Heart left ventricle (tissue), 16 donors: ENCODE measurements at regions not wholly inside any gene's neighbourhood (a gene's known extent, or its start where the extent isn't known, plus 50 kb on each side); places are given as distances from the start of the nearest gene placed in this dataset.

Experiments
- ATAC-seq, 4 donors: fragments of 200-7000 bp; cut with Tn5 transposase; one replicate each; pipeline ENCODE4 v1.9.1; 2020 to 2022; ENCODE audit warnings: moderate library complexity in 4 of 4, mild to moderate bottlenecking in 3 of 4, moderate number of reproducible peaks in 1 of 4
- DNase-seq, 5 donors: peaks; one replicate each; pipeline ENCODE4 v3.0.0-alpha.2; 2020
- H3K27ac ChIP-seq, 12 donors: fragments of 200-600 bp; sonication (generic) in 4 of 12; one replicate each; pipeline versions ENCODE4 v1.5.0 to v1.8.0; 2016 to 2022; ENCODE audit warnings: mild to moderate bottlenecking in 2 of 12
- H3K27me3 ChIP-seq, 9 donors: fragments of 200-600 bp; sonication (generic) in 2 of 9; one replicate each; pipeline versions ENCODE4 v1.5.1 to v1.8.0; 2016 to 2022; ENCODE audit warnings: mild to moderate bottlenecking in 3 of 9
- H3K36me3 ChIP-seq, 9 donors: fragments of 200-600 bp; sonication (generic) in 2 of 9; one replicate each; pipeline versions ENCODE4 v1.5.0 to v1.8.0; 2018 to 2022; ENCODE audit warnings: mild to moderate bottlenecking in 2 of 9
- H3K4me1 ChIP-seq, 12 donors: fragments of 200-600 bp; sonication (generic) in 4 of 12; one replicate each; pipeline versions ENCODE4 v1.5.0 to v1.8.0; 2016 to 2022; ENCODE audit warnings: mild to moderate bottlenecking in 3 of 12
- H3K4me3 ChIP-seq, 12 donors: fragments of 200-600 bp; sonication (generic) in 4 of 12; one replicate each; pipeline versions ENCODE4 v1.5.0 to v1.8.0; 2017 to 2022; ENCODE audit warnings: mild to moderate bottlenecking in 9 of 12, moderate library complexity in 4 of 12
- H3K9me3 ChIP-seq, 12 donors: fragments of 200-600 bp; sonication (generic) in 4 of 12; one replicate each; pipeline versions ENCODE4 v1.5.0 to v1.8.0; 2016 to 2022; ENCODE audit warnings: mild to moderate bottlenecking in 1 of 12
- CTCF ChIP-seq, 12 donors: fragments of 200-600 bp; sonication (generic) in 4 of 12; IDR thresholded peaks; one replicate each; pipeline versions ENCODE4 v1.5.0 to v1.8.0; 2018 to 2022; ENCODE audit warnings: antibody characterized with exemption in 12 of 12, mild to moderate bottlenecking in 5 of 12
- POLR2A ChIP-seq, 2 donors: fragments of 450-650 bp; IDR thresholded peaks; one replicate each; pipeline ENCODE4 v1.6.1; 2017; ENCODE audit warnings: antibody characterized with exemption in 2 of 2, mild to moderate bottlenecking in 2 of 2, moderate library complexity in 2 of 2
- WGBS, 4 donors: extraction: QIAGEN DNeasy Blood & Tissue Kit in 2 of 4; methylation state at CpG; one replicate each; pipeline versions ENCODE4 v1.1.5 to v1.1.7; 2013 to 2018; 5-methylcytosine and 5-hydroxymethylcytosine counted together
- intact Hi-C, 10 donors: fragments of 100-400 bp; cut with DNase I; formaldehyde crosslinking; loops; one replicate each; pipeline versions ENCODE4 v1.11.1 to v1.14.2; 2022
- donor health status: ischemic (EF 13 %, LVEDD 7.1; RV severe dilation, severe dysfunction).
- donor health status: healthy with polysubstance abuse.
- donor health status: DM: no; HTN: yes; CAD: no.
- donor health status: DM: no; HTN: no; CAD: no.
- donor health status: ischemic (EF 25% LVEDD 6.9; RV normal size, moderate dysfunction).
- donor health status: ischemic (EF 25% LVEDD 5.7; RV mildly dilated, moderate dysfunction).
- donor health status: healthy.
- donor health status: DM: yes; HTN: yes; CAD: no.
- donor health status: ischemic (EF 35%, LVEDD 5.7; RV mildly dilated, moderate dysfunction).
- donor health status: nonischemic (EF 11% LVEDD 7.7; RV severe dilation, severe dysfunction).
- donor health status: DM: yes; HTN: yes; CAD: no.
- donor health status: PGD.
- donor health status: ischemic (EF 29% LVEDD 5.4; RV normal size, mild dysfunction).
- donor health status: nonischemic (EF 23%, LVEDD 6.1; RV moderate dilation, normal function).

- intact Hi-C loops = loop anchor here in 1 of 10 donors (10.0 kb wide), 1 partner anchor 755 kb away; no protein-coding TSS in a partner anchor
- 87 to 97% (median 96%) methylated on average over 7 of the region's 7 CpGs for WGBS, 4 donors
Observed at GRCh38 chrX:40479777-40480318, 100.9 kb upstream of the ATP6AP2 start.

GRCh38 chrX:40478474-40479065 lies 102.2 kb upstream of the ATP6AP2 start:
- Histone ChIP-seq H3K36me3 (no peaks in the 10 kb centered on the region), H3K4me3 (no peak overlapping the region), H3K27me3 (peaks cover 0 to 52% (median 0%) of the 10 kb centered on the region in 9 donors), H3K4me1 (no peaks in the 10 kb centered on the region), H3K9me3 (peaks cover 0 to 5% (median 0%) of the 10 kb centered on the region in 12 donors), H3K27ac (no peak overlapping the region)
- ATAC-seq (no peak), DNase-seq (no peak)
- WGBS, 4 donors = 53 to 92% (median 90%) methylated on average over 2 of the region's 2 CpGs
- no peak for TF ChIP-seq CTCF (IDR thresholded peaks at IDR 0.05)
- TF ChIP-seq POLR2A (IDR thresholded peaks at IDR 0.05) = no peak
- intact Hi-C loops = loop anchor here in 1 of 10 donors (10.0 kb wide), 1 partner anchor 754 kb away; no protein-coding TSS in a partner anchor

More at GRCh38 chrX:40479777-40480318, 100.9 kb upstream of the ATP6AP2 start:
- Histone ChIP-seq H3K27ac (no peak overlapping the region), H3K27me3 (peaks cover 0 to 42% (median 0%) of the 10 kb centered on the region in 9 donors), H3K9me3 (peaks cover 0 to 5% (median 0%) of the 10 kb centered on the region in 12 donors), H3K4me1 (no peaks in the 10 kb centered on the region), H3K36me3 (no peaks in the 10 kb centered on the region), H3K4me3 (no peak overlapping the region)
- no peak for TF ChIP-seq CTCF (IDR thresholded peaks at IDR 0.05)
- no peak for TF ChIP-seq POLR2A (IDR thresholded peaks at IDR 0.05)
- DNase-seq (no peak), ATAC-seq (no peak)

- H3K9me3 ChIP-seq = peaks cover 0 to 5% (median 0%) of the 10 kb centered on the region in 12 donors
- H3K4me1 ChIP-seq = peaks cover 0 to 4% (median 0%) of the 10 kb centered on the region in 12 donors
- ATAC-seq = no peak
- no peak overlapping the region for H3K4me3 ChIP-seq
- H3K27me3 ChIP-seq = peaks cover 0 to 62% (median 0%) of the 10 kb centered on the region in 9 donors
- 77 to 85% (median 81%) methylated on average over 7 of the region's 7 CpGs for WGBS, 4 donors
- H3K27ac ChIP-seq = no peak overlapping the region
- intact Hi-C loops = loop anchor here in 1 of 10 donors (10.0 kb wide), 1 partner anchor 752 kb away; no protein-coding TSS in a partner anchor
- DNase-seq = no peak
- TF ChIP-seq CTCF (IDR thresholded peaks at IDR 0.05) (no peak), POLR2A (IDR thresholded peaks at IDR 0.05) (no peak)
- no peaks in the 10 kb centered on the region for H3K36me3 ChIP-seq
Observed at GRCh38 chrX:40476958-40477357, 103.8 kb upstream of the ATP6AP2 start.

- 60 to 64% (median 63%) methylated on average over 9 of the region's 9 CpGs for WGBS, 4 donors
- ATAC-seq (no peak), DNase-seq (no peak)
- intact Hi-C loops = loop anchor here in 1 of 10 donors (10.0 kb wide), 1 partner anchor 750 kb away; no protein-coding TSS in a partner anchor
- Histone ChIP-seq H3K36me3 (no peaks in the 10 kb centered on the region), H3K4me3 (no peak overlapping the region), H3K27me3 (peaks cover 0 to 54% (median 0%) of the 10 kb centered on the region in 9 donors), H3K4me1 (peaks cover 0 to 6% (median 0%) of the 10 kb centered on the region in 12 donors), H3K9me3 (peaks cover 0 to 3% (median 0%) of the 10 kb centered on the region in 12 donors), H3K27ac (no peak overlapping the region)
- no peak for TF ChIP-seq CTCF (IDR thresholded peaks at IDR 0.05)
- TF ChIP-seq POLR2A (IDR thresholded peaks at IDR 0.05) = no peak
Observed at GRCh38 chrX:40474645-40475044, 106.1 kb upstream of the ATP6AP2 start.
